GM21529 (cell line): ENCODE measurements at regions not wholly inside any gene's neighbourhood (a gene's known extent, or its start where the extent isn't known, plus 50 kb on each side); places are given as distances from the start of the nearest gene placed in this dataset.

Experiments used
- ATAC-seq: cut with Tn5 transposase; IDR thresholded peaks from one replicate; pipeline ENCODE4 v1.9.1; 2021; ENCODE audit not compliant: unreplicated experiment

DNA sequence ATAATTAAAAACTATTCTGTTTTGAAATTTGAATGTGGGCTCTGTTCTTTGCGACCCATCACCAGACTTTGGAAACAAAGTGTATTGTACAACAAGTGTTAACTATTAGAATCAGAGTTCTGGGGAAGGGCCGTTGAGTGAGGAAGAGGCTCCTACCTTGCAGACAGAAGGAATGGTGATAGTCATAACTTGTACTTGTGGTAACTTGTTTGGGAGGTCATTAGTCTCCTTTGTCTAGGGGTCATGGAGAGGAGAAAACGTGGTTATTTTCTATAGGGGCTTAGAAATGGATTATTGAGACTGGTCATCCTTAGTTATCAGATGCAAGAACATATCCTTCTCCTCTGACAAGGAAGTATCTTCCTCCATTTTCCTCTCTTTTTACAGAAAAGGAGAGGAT, 174.8 kb downstream of the BMP2 start:
- ATAC-seq: no peak

GRCh38 chr20:6944292-6944691, 176.8 kb downstream of the BMP2 start:
- ATAC-seq: no peak

- no peak for ATAC-seq
These were observed 186.1 kb downstream of the BMP2 start for GRCh38 chr20:6953611-6954010.

GRCh38 chr20:6954219-6954618, 186.7 kb downstream of the BMP2 start:
- no peak for ATAC-seq

DNA sequence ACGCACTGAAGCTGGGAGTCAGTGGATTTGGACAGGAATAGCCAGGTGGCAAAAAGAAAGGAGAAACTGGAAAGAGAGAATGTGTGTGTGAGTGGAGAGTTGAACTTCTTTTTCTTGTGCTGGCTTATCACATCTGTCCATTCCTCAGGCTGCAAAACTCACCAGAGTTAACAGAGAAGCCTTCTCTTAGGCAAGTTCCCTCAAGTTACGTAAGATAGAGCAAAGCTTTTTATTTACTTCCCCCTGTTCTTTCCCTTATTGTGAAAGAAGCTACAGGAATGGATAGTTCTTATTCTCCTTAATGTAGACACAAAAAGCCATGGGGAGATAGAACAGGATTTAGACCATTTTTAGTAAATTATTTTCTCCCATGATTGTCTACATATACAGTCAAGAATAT, 188.6 kb downstream of the BMP2 start:
- ATAC-seq: no peak

GRCh38 chr20:6956574-6956973, 189.1 kb downstream of the BMP2 start:
- no peak for ATAC-seq

DNA sequence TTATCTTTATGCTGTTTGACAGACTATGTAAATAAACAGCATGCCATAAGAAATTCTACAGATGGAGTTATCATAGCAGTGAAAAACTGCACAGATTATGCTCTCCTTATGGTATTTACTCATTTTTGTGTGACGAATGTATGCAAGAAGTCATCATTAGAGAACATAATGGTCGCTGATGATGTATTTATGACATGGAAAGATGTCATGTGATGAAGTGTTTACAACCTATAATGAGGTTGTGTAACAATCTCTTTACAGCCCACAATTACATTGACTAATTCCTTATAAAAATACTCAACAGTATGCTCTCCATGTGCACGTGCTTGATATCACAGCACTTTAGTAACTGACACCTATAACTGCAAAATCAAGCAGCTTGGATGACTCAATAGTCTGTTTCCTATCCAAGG, 192.4 kb downstream of the BMP2 start:
- no peak for ATAC-seq

- no peak for ATAC-seq
These were observed 199.2 kb downstream of the BMP2 start for GRCh38 chr20:6966721-6967120.

DNA sequence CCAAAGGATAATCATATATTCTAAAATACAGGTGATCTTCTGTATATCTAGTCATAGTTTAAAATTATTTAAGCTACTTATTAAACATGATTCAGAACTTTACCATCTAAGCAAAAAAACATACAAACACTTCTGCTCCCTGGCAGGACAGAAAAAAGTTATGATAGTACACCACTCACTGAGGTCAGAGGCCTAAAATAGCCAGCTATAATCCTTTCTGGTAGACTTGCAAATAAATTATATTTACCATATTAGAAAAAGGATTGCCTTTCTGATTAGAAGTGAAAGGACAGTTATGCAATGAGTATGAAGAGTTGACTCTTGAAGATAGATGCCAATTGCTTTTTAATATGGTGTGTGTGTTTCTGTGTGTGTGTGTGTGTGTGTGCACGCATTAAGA, 207.4 kb downstream of the BMP2 start:
- no peak for ATAC-seq

- no peak for ATAC-seq
These were observed 207.8 kb downstream of the BMP2 start for GRCh38 chr20:6975311-6975710.

- no peak for ATAC-seq
These were observed 208.8 kb downstream of the BMP2 start for GRCh38 chr20:6976106-6976900.

DNA sequence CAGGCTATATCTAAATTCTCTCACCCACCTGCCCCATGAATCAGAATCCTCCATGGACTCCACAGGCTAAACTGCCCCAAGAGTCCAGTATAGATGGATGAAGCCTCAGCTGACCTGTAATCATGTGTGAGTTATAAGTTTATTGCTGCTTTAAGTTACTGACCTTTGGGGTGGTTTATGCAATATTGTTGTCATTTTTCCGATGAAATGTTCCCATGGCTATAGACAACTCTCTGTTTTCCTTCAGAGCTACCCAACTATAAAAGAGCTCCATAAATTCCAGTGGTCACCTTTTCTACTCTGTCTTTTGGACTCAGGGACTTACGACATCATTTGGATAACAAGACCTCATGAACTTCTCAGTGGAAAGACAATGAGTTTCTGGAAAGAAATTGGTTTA, 212.1 kb downstream of the BMP2 start:
- no peak for ATAC-seq

DNA sequence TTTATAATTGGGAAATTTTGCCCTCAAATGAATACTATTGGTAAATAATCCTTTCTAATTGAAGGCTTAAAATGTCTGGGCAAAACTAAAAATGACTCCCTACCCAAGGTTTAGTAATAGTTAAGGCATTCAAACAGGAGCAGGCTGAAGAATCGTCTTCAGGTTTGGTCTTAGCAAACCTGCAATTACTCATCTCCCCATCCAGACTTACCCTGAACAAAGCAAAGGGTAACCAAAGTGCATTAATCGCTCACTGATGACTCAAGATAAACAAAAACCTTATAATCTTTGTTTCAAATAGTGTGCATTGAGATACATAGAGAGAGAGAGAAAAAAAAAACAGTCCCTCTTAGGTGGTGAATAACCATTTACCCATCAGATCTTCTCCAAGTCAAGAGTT, 225.5 kb downstream of the BMP2 start:
- ATAC-seq: no peak

DNA sequence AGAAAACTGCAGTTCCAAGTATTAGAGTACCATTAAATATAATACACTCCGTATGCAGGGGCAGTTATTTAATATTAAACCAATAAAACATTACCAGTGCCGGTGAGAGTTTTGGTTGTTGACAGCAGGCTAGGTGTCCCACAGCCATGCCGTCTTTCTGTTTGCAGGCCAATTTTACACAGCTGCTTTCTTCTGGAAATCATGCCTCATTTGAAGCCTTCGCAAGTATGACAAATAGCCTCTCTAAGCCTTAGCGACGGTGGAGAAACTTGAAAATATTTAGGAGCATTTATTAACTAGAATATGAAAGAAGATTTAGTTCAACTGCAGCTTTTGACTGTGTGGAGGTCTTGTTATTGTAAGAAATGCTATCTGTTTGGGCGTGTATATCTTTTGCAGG, 226.0 kb downstream of the BMP2 start:
- ATAC-seq: no peak

GRCh38 chr20:6994452-6994851, 227.0 kb downstream of the BMP2 start:
- ATAC-seq: no peak

DNA sequence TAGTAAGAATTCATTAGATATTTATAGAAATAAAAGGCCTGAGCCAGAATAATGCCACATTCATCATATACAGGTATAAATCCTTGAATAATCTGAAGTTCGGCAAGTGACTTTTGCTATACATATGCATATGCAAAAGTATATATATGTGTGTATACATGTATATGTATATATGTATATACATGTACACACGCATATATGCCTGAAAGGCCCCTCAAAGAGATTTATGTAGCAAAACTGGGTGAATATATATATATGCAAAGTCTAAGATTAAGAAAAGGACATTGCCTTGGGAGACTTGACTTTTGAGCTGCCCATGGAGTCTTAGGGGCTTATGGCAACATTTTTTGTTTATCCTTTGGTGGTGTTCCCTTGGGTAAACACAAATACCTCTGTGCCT, 231.4 kb downstream of the BMP2 start:
- ATAC-seq: no peak

DNA sequence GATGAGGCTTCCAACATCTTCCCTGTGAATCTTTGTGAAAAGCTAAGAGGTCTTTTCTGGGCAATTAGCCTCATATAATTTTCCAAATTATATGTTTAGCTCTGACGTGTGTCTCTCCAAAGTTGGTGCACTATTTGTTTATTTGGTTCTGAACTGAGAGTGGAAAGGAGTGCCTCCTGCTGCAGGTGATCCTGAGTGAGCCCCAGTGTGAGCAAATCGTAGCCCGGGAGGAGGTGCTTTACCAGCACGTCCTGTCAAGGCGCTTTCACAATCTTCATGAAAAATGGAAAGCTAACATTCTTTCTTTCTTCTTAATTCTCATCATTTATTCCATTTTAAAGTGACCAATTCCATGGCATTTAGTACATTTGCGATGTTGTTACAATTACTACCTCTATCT, 231.9 kb downstream of the BMP2 start:
- ATAC-seq: no peak

DNA sequence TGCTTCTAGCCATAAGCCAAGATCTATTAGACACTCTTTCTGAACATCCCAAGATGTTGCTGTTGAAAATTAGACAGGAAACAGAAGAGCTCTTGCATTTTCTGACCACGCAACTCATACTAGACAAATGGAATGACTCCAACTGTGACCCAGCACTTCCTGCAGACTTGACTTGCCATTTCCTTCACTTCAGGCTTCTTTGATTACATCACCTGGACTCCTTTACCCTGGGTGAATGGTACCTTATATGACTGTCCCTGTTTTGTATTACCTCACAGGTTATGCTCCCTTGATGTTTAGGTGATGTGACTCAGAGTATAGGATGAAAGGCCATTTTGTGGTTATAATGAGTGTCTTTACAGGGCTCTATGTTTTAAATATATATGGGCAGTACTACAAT, 236.1 kb downstream of the BMP2 start:
- no peak for ATAC-seq

GRCh38 chr20:7004801-7005200, 237.3 kb downstream of the BMP2 start:
- no peak for ATAC-seq

- ATAC-seq: no peak
These were observed 243.0 kb downstream of the BMP2 start for GRCh38 chr20:7010527-7010926.

GRCh38 chr20:7015257-7015656, 247.8 kb downstream of the BMP2 start:
- no peak for ATAC-seq

DNA sequence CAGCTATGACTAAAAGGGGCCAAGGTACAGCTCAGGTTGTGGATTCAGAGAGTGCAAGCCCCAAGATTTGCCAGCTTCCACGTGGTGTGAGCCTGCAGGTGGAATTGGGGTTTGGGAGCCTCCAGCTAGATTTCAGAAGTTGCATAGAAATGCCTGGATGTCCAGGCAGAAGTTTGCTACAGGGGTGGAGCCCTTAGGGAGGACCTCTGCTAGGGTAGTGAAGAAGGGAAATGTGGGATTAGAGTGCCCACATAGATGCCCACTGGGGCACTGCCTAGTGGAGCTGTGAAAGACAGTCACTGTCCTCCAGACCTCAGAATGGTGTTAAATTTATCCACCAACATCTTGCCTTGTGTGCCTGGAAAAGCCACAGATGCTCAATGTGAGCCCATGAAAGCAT, 255.1 kb downstream of the BMP2 start:
- no peak for ATAC-seq

- ATAC-seq: no peak
These were observed 258.1 kb downstream of the BMP2 start for GRCh38 chr20:7025635-7026034.
